ENCODE measurements at regions not wholly inside any gene's neighbourhood (a gene's known extent, or its start where the extent isn't known, plus 50 kb on each side); places are given as distances from the start of the nearest gene placed in this dataset.

GRCh38 chr6:94089941-94090340 is 670.6 kb upstream of the EPHA7 start:
- Histone ChIP-seq H3K36me3 (no peaks in the 10 kb centered on the region), H3K27me3 (no peaks in the 10 kb centered on the region), H3K4me3 (no peak overlapping the region), H3K27ac (no peak overlapping the region), H3K9me3 (no peaks in the 10 kb centered on the region), H3K4me1 (no peaks in the 10 kb centered on the region)
- no peak for DNase-seq (ENCODE audit: low spot score in 2 of 2)
- WGBS, 2 donors = 65% methylated on average over 4 of the region's 4 CpGs
- TF ChIP-seq POLR2A (IDR thresholded peaks at IDR 0.05) (no peak), CTCF (IDR thresholded peaks at IDR 0.05) (no peak), EP300 (IDR thresholded peaks at IDR 0.05) (no peak)

- TF ChIP-seq POLR2A (IDR thresholded peaks at IDR 0.05) (no peak), EP300 (IDR thresholded peaks at IDR 0.05) (no peak), CTCF (IDR thresholded peaks at IDR 0.05) (no peak)
- H3K27me3 ChIP-seq = no peaks in the 10 kb centered on the region
- no peak overlapping the region for H3K4me3 ChIP-seq
- no peak for DNase-seq (ENCODE audit: low spot score in 2 of 2)
- H3K9me3 ChIP-seq = no peaks in the 10 kb centered on the region
- no peaks in the 10 kb centered on the region for H3K4me1 ChIP-seq
- H3K27ac ChIP-seq = no peak overlapping the region
- H3K36me3 ChIP-seq = no peaks in the 10 kb centered on the region
Observed at GRCh38 chr6:94088870-94089269, 669.5 kb upstream of the EPHA7 start.

- TF ChIP-seq EP300 (IDR thresholded peaks at IDR 0.05) (no peak), POLR2A (IDR thresholded peaks at IDR 0.05) (no peak), CTCF (IDR thresholded peaks at IDR 0.05) (no peak)
- no peaks in the 10 kb centered on the region for H3K9me3 ChIP-seq
- WGBS, 2 donors = 35 to 43% methylated on average over 3 of the region's 3 CpGs
Observed at GRCh38 chr6:94074764-94075163, 655.4 kb upstream of the EPHA7 start.

GRCh38 chr6:94071835-94072234 is 652.5 kb upstream of the EPHA7 start:
- DNase-seq (ENCODE audit: low spot score in 2 of 2) = no peak
- no peak overlapping the region for H3K27ac ChIP-seq
- H3K9me3 ChIP-seq = no peaks in the 10 kb centered on the region
- TF ChIP-seq POLR2A (IDR thresholded peaks at IDR 0.05) (no peak), EP300 (IDR thresholded peaks at IDR 0.05) (no peak), CTCF (IDR thresholded peaks at IDR 0.05) (no peak)
- no peak overlapping the region for H3K4me3 ChIP-seq
- no peaks in the 10 kb centered on the region for H3K27me3 ChIP-seq
- no peaks in the 10 kb centered on the region for H3K4me1 ChIP-seq
- WGBS, 2 donors = 3 to 6% methylated on average over 1 of the region's 1 CpG
- H3K36me3 ChIP-seq = no peaks in the 10 kb centered on the region

More at GRCh38 chr6:94074764-94075163, 655.4 kb upstream of the EPHA7 start:
- H3K4me3 ChIP-seq = no peak overlapping the region
- DNase-seq (ENCODE audit: low spot score in 2 of 2) = no peak
- H3K27ac ChIP-seq = no peak overlapping the region
- no peaks in the 10 kb centered on the region for H3K36me3 ChIP-seq
- H3K4me1 ChIP-seq = no peaks in the 10 kb centered on the region
- H3K27me3 ChIP-seq = no peaks in the 10 kb centered on the region

GRCh38 chr6:94065707-94066337 is 646.5 kb upstream of the EPHA7 start:
- Histone ChIP-seq H3K4me1 (no peaks in the 10 kb centered on the region), H3K36me3 (no peaks in the 10 kb centered on the region), H3K27me3 (no peaks in the 10 kb centered on the region), H3K9me3 (no peaks in the 10 kb centered on the region), H3K27ac (no peak overlapping the region), H3K4me3 (no peak overlapping the region)
- no peak for TF ChIP-seq EP300 (IDR thresholded peaks at IDR 0.05)
- no peak for TF ChIP-seq POLR2A (IDR thresholded peaks at IDR 0.05)
- no peak for TF ChIP-seq CTCF (IDR thresholded peaks at IDR 0.05)
- 34 to 38% methylated on average over 6 of the region's 6 CpGs for WGBS, 2 donors
- no peak for DNase-seq (ENCODE audit: low spot score in 2 of 2)

Measured in tibial nerve (tissue), 4 donors.